ENCODE measurements at regions not wholly inside any gene's neighbourhood (a gene's known extent, or its start where the extent isn't known, plus 50 kb on each side); places are given as distances from the start of the nearest gene placed in this dataset.
"Not testable (repeated sequence)": the region's sequence is repeated elsewhere in the genome, so short reads cannot be mapped to it uniquely, and the experiment has no call there.

- DNase-seq (ENCODE audit: low read depth in 2 of 2, low spot score in 1 of 2): no peak
These were observed 95.0 kb upstream of the NR5A2 start for GRCh38 chr1:199932462-199932861.

DNA sequence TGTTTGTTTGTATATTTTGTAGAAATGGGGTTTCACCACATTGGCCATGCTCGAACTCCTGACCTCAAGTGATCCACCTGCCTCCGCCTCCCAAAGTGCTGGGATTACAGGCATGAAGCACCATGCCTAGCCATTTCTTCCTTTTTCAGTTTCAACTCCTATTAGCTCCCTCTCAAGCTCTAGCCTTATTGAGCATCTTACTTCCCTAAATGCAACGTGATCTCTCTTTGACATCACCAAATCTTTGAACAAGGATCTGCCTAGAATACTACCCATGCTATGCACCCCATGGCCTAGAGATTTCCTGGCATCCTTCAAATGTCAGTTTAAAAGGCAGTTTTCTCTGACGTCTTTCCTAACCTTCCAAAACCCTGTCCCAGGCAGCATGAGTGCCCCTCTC lies 91.1 kb upstream of the NR5A2 start:
- no peak for DNase-seq (ENCODE audit: low read depth in 2 of 2, low spot score in 1 of 2)

- no peak for DNase-seq (ENCODE audit: low read depth in 2 of 2, low spot score in 1 of 2)
These were observed 90.3 kb upstream of the NR5A2 start for GRCh38 chr1:199937161-199937560.

GRCh38 chr1:199937661-199938060 lies 89.8 kb upstream of the NR5A2 start:
- DNase-seq (ENCODE audit: low read depth in 2 of 2, low spot score in 1 of 2): no peak

GRCh38 chr1:199944986-199945385 lies 82.5 kb upstream of the NR5A2 start:
- DNase-seq (ENCODE audit: low read depth in 2 of 2, low spot score in 1 of 2): no peak

GRCh38 chr1:199945591-199945990 lies 81.9 kb upstream of the NR5A2 start:
- DNase-seq (ENCODE audit: low read depth in 2 of 2, low spot score in 1 of 2): no peak

- DNase-seq (ENCODE audit: low read depth in 2 of 2, low spot score in 1 of 2): no peak
These were observed 81.0 kb upstream of the NR5A2 start for GRCh38 chr1:199946305-199947155.

DNA sequence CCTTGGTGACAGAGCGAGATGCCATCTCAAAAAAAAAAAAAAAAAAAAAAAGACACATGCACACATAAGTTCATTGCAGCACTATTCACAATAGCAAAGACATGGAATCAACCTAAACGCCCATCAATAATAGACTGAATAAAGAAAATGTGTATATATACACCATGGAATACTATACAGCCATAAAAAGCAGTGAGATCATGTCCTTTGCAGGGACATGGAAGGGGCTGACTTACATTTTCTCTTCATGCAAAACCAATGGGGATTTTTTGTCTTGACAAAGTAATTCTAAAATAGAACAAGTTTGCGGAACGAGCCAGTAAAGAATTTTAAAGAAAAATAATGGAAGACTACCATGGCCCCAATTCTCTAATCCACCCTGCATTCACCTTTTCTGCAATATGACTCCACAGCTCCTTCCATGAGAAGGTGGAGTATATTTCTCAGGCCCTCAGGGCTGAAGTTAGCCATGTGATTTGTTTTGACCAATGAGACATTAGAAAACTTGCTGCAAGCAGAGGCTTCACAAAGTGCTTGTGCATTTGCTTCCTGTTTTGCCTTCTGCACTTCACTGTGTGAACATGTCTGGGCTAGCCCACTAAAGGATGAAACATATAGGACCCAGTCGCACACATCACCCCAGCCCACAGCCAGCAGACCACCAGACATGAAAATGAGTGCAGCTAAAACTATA lies 78.8 kb upstream of the NR5A2 start:
- no peak for DNase-seq (ENCODE audit: low read depth in 2 of 2, low spot score in 1 of 2)

GRCh38 chr1:199951005-199951404 lies 76.5 kb upstream of the NR5A2 start:
- not testable (repeated sequence) for DNase-seq (ENCODE audit: low read depth in 2 of 2, low spot score in 1 of 2)

DNA sequence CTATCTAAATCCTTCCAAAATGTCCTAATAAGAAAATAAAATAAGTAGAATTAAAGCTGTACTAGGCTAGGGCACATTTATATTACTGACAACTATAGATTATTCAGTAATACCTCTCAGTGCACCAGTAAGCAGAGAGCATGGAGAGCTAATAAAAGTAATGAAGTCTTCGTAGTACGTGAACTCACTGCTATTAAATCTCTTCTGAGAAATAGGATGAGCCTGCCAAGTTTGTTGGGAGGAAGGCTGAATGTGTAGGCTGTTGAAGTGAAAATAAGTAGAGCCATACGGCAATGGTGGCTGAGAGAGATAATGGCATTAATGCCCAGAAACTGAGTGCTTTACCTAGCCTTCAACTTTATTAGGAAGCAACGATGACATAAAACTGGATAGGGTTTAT lies 73.9 kb upstream of the NR5A2 start:
- DNase-seq (ENCODE audit: low read depth in 2 of 2, low spot score in 1 of 2): no peak

DNA sequence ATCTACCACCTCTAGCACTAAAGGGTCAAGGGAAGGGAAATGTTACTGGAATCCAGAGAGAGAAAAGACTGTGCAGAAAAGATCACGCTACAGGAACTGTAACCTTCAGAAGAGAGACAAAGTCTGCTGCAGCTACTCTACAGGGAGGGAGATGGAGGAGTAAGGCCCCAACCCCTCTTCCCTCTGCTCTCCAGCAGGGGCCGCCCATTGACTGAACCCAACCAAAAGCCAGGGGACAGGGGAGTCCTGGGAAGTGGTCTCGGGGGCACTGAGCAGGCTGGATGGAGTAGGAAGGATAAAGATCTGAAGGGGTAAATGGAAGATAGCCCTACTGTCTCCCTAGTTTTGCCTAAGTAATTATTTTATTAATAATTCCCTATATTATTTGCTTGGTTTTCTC lies 72.8 kb upstream of the NR5A2 start:
- DNase-seq (ENCODE audit: low read depth in 2 of 2, low spot score in 1 of 2): no peak

DNA sequence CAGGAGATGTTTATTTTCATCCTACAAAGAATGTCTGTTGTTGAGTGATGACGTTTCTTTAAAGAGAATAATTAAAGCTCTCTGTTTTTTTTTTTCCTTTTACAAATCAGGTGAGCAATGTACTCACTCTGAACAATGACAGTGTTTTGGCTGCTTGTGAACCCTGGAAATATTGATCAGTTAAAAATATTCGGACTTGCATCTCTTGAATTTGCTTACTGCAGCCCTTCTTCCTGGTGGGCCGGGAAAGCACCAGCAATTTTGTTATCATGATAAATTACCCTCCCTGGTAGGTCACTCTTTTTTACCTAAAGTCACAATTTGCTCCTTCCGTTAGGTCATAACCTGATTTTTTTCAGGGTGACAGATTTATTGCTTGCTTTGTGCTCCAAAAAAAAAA lies 72.3 kb upstream of the NR5A2 start:
- no peak for DNase-seq (ENCODE audit: low read depth in 2 of 2, low spot score in 1 of 2)

DNA sequence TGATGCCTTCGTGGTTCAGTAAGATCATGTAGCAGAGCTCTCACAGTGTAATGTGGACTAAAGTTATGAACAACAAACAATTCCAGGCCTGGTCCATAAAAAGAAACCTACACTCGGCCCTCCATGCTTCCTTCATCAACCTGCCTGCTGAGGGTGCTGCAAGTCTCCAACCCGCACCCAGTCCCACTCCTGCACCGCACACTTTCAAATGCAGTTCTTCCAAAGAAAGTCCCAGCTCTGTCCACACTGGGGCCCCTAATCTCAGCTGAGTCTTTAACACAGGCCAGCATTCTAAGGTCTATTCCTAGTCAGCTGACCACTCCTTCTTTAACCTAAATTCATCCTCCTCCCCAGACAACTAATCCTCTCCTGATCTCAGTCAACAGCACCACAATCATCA lies 71.5 kb upstream of the NR5A2 start:
- DNase-seq (ENCODE audit: low read depth in 2 of 2, low spot score in 1 of 2): no peak

DNA sequence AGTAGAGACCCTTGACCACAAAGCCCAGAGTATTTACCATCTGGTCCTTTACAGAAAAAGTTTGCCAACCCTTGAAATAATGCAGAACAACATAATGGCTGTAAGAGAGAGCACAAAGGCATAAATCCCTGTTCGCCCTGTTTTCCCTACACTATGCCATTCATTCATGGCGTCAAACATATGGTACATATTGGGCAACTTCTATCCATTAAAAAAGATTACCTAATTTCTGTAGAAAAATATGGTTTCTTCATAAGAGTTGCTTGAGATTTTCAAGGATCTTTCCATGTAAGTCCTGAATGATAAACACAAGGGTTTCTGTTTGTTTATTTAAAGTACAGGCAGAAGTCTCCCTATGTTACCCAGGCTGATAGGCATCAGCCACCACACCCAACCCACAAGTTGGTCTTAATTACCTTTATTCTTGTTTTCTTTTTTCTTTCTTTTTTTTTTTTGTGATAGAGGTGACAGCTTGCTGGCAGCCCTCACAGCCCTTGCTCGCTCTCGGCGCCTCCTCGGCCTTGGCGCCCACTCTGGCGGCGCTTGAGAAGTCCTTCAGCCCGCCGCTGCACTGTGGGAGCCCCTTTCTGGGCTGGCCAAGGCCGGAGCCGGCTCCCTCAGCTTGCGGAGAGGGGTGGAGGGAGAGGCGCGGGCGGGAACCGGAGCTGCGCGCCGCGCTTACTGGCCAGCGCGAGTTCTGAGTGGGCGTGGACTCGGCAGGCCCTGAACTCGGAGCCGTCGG lies 68.3 kb upstream of the NR5A2 start:
- DNase-seq (ENCODE audit: low read depth in 2 of 2, low spot score in 1 of 2): no peak

DNA sequence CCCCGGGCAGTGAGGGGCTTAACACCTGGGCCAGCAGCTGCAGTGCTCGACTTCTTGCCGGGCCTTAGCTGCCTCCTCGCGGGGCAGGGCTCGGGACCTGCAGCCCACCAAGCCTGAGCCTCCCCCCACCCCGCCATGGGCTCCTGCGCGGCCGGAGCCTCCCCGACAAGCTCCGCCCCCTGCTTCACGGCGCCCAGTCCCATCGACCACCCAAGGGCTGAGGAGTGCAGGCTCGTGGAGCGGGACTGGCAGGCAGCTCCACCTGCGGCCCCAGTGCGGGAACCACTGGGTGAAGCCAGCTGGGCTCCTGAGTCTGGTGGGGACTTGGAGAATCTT lies 67.8 kb upstream of the NR5A2 start:
- DNase-seq (ENCODE audit: low read depth in 2 of 2, low spot score in 1 of 2): no peak

GRCh38 chr1:199970125-199970524 lies 57.4 kb upstream of the NR5A2 start:
- no peak for DNase-seq (ENCODE audit: low read depth in 2 of 2, low spot score in 1 of 2)

GRCh38 chr1:199976496-199977144 lies 50.9 kb upstream of the NR5A2 start:
- no peak for DNase-seq (ENCODE audit: low read depth in 2 of 2, low spot score in 1 of 2)

Measured in stimulated activated CD8-positive, alpha-beta memory T cell treated with anti-CD3 and anti-CD28 coated beads, Interleukin-4, amount 100 ng/mL, for 1 hour (primary cell).